IMR-90 (cell line): ENCODE measurements at regions not wholly inside any gene's neighbourhood (a gene's known extent, or its start where the extent isn't known, plus 50 kb on each side); places are given as distances from the start of the nearest gene placed in this dataset.

Source experiments
- ATAC-seq: fragments of 200-7000 bp; cut with Tn5 transposase; 2 replicates; pipeline ENCODE4 v1.9.1; 2020; ENCODE audit warnings: low read depth, mild to moderate bottlenecking, moderate library complexity
- BruUV-seq: library from RNA; stranded (reverse); fragments of 400-500 nt; replicated peaks from 2 replicates; lab custom pipeline; 2021; lab: Mats Ljungman, UMichigan
- CTCF ChIA-PET: fragments of 300-600 bp; formaldehyde crosslinking; extraction: SDS; loops from one replicate; lab custom pipeline; 2021; ENCODE audit warnings: antibody characterized with exemption; lab: Yijun Ruan, JAX
- POLR2A ChIA-PET: fragments of 300-600 bp; sonication (Branson Sonifier 250); formaldehyde crosslinking; loops from one replicate; lab custom pipeline; 2022; ENCODE audit warnings: antibody characterized with exemption; ENCODE audit not compliant: unreplicated experiment; lab: Charles Lee
- DNase-seq: peaks from one replicate; pipeline ENCODE4 v3.0.0; 2013
- H2AFZ ChIP-seq: replicated peaks from 2 replicates; pipeline ENCODE3; 2013; ENCODE audit warnings: low read length, mild to moderate bottlenecking; ENCODE audit not compliant: poor library complexity
- H2AK5ac ChIP-seq: 2 replicates; pipeline ENCODE4 v1.6.1; 2013; ENCODE audit warnings: low read depth, low read length, inconsistent platforms
- H2AK9ac ChIP-seq: replicated peaks from 2 replicates; pipeline ENCODE3; 2013; ENCODE audit warnings: mild to moderate bottlenecking, low read depth, low read length, moderate library complexity; ENCODE audit not compliant: poor library complexity
- H2BK120ac ChIP-seq: 2 replicates; pipeline ENCODE4 v1.6.1; 2013; ENCODE audit warnings: low read depth, low read length, inconsistent platforms
- H2BK15ac ChIP-seq: 3 replicates; pipeline ENCODE4 v1.6.1; 2013; ENCODE audit warnings: low read depth, low read length, inconsistent platforms
- H2BK20ac ChIP-seq: 2 replicates; pipeline ENCODE4 v1.6.1; 2013; ENCODE audit warnings: low read depth, mild to moderate bottlenecking, inconsistent platforms, low read length, moderate library complexity
- H2BK5ac ChIP-seq: 2 replicates; pipeline ENCODE4 v1.6.1; 2013; ENCODE audit warnings: mild to moderate bottlenecking, low read depth, low read length, inconsistent platforms; ENCODE audit not compliant: poor library complexity, severe bottlenecking
- H3K14ac ChIP-seq: replicated peaks from 2 replicates; pipeline ENCODE4 v1.6.1; 2013; ENCODE audit warnings: low read depth, low read length, inconsistent platforms
- H3K18ac ChIP-seq: 2 replicates; pipeline ENCODE4 v1.6.1; 2013; ENCODE audit warnings: low read depth, low read length, control low read depth
- H3K23ac ChIP-seq: 2 replicates; pipeline ENCODE4 v1.6.1; 2013; ENCODE audit warnings: low read depth, low read length, inconsistent platforms
- H3K27ac ChIP-seq: 2 replicates; pipeline ENCODE4 v1.5.1; 2013; ENCODE audit warnings: mild to moderate bottlenecking, control low read depth, low read length; ENCODE audit not compliant: insufficient read depth
- H3K27me3 ChIP-seq: 2 replicates; pipeline ENCODE4 v1.6.1; 2013; ENCODE audit warnings: low read length; ENCODE audit not compliant: control insufficient read depth, insufficient read depth
- H3K36me3 ChIP-seq: 2 replicates; pipeline ENCODE4 v1.6.1; 2013; ENCODE audit warnings: low read length, mixed read lengths; ENCODE audit not compliant: control insufficient read depth, insufficient read depth
- H3K4ac ChIP-seq: 2 replicates; pipeline ENCODE4 v1.6.1; 2013; ENCODE audit warnings: low read depth, low read length, inconsistent platforms
- H3K4me1 ChIP-seq: 2 replicates; pipeline ENCODE4 v1.6.1; 2013; ENCODE audit warnings: low read length, mixed read lengths; ENCODE audit not compliant: control insufficient read depth, insufficient read depth
- H3K4me2 ChIP-seq: 2 replicates; pipeline ENCODE4 v1.6.1; 2013; ENCODE audit warnings: low read depth, mild to moderate bottlenecking, control low read depth, low read length, moderate library complexity
- H3K4me3 ChIP-seq: 2 replicates; pipeline ENCODE4 v1.5.1; 2013; ENCODE audit warnings: low read depth, mild to moderate bottlenecking, control low read depth, low read length, moderate library complexity; ENCODE audit not compliant: insufficient read depth
- H3K56ac ChIP-seq: 2 replicates; pipeline ENCODE4 v1.6.1; 2013; ENCODE audit warnings: low read length, inconsistent platforms; ENCODE audit not compliant: insufficient read depth; ENCODE audit errors: extremely low read depth
- H3K79me1 ChIP-seq, 2 experiments: 2 replicates each; pipeline ENCODE4 v1.6.1; 2013; ENCODE audit warnings: low read length in 2 of 2, inconsistent platforms in 1 of 2, low read depth in 1 of 2
- H3K9ac ChIP-seq: 2 replicates; pipeline ENCODE4 v1.6.1; 2013; ENCODE audit warnings: low read depth, low read length, control low read depth
- H3K9me1 ChIP-seq: 2 replicates; pipeline ENCODE4 v1.6.1; 2013; ENCODE audit warnings: low read length, inconsistent platforms; ENCODE audit not compliant: insufficient read depth
- H3K9me3 ChIP-seq: 2 replicates; pipeline ENCODE4 v1.6.1; 2013; ENCODE audit warnings: low read length; ENCODE audit not compliant: control insufficient read depth, insufficient read depth
- H4K20me1 ChIP-seq: 2 replicates; pipeline ENCODE4 v1.6.1; 2013; ENCODE audit warnings: low read length, inconsistent platforms; ENCODE audit not compliant: insufficient read depth
- H4K5ac ChIP-seq: 2 replicates; pipeline ENCODE4 v1.6.1; 2013; ENCODE audit warnings: mild to moderate bottlenecking, low read depth, low read length, control low read depth
- H4K8ac ChIP-seq, 2 experiments: 2 replicates each; pipeline ENCODE4 v1.6.1; 2013; ENCODE audit warnings: low read depth in 2 of 2, low read length in 2 of 2, control low read depth in 1 of 2, inconsistent platforms in 1 of 2
- H4K91ac ChIP-seq: 2 replicates; pipeline ENCODE4 v1.6.1; 2013; ENCODE audit warnings: low read depth, low read length, inconsistent platforms; ENCODE audit not compliant: insufficient read depth
- BHLHE40 ChIP-seq: fragments of 150-350 bp; IDR thresholded peaks from 2 replicates; pipeline ENCODE4 v1.6.1; 2016; ENCODE audit warnings: mild to moderate bottlenecking, low read depth, low read length
- CEBPB ChIP-seq: IDR thresholded peaks from 2 replicates; pipeline ENCODE4 v1.6.1; 2012; ENCODE audit warnings: low read depth, low read length, improper control_type of control experiment
- CHD1 ChIP-seq: IDR thresholded peaks from 2 replicates; pipeline ENCODE4 v1.6.1; 2012; ENCODE audit warnings: low read depth, low read length, improper control_type of control experiment
- FOS ChIP-seq: fragments of 150-350 bp; IDR thresholded peaks from 2 replicates; pipeline ENCODE4 v1.6.1; 2016; ENCODE audit warnings: low read depth, low read length
- MAFK ChIP-seq: IDR thresholded peaks from 2 replicates; pipeline ENCODE4 v1.6.1; 2012; ENCODE audit warnings: low read depth, low read length, improper control_type of control experiment
- MAZ ChIP-seq: IDR thresholded peaks from 2 replicates; pipeline ENCODE4 v1.6.1; 2012; ENCODE audit warnings: low read depth, mild to moderate bottlenecking, low read length, improper control_type of control experiment, moderate library complexity, borderline replicate concordance
- MXI1 ChIP-seq: IDR thresholded peaks from 2 replicates; pipeline ENCODE4 v1.6.1; 2012; ENCODE audit warnings: low read depth, mild to moderate bottlenecking, low read length, moderate library complexity, borderline replicate concordance
- NFE2L2 ChIP-seq: fragments of 150-350 bp; IDR thresholded peaks from 2 replicates; pipeline ENCODE4 v1.6.1; 2016; ENCODE audit warnings: low read depth, mild to moderate bottlenecking, low read length
- POLR2A ChIP-seq: IDR thresholded peaks from 2 replicates; pipeline ENCODE4 v1.6.1; 2012; ENCODE audit warnings: mild to moderate bottlenecking, low read depth, low read length
- RAD21 ChIP-seq: IDR thresholded peaks from 2 replicates; pipeline ENCODE4 v1.6.1; 2012; ENCODE audit warnings: low read length, improper control_type of control experiment
- RCOR1 ChIP-seq: IDR thresholded peaks from 2 replicates; pipeline ENCODE4 v1.6.1; 2012; ENCODE audit warnings: mild to moderate bottlenecking, low read length, improper control_type of control experiment; ENCODE audit not compliant: insufficient replicate concordance
- RFX5 ChIP-seq: IDR thresholded peaks from 2 replicates; pipeline ENCODE4 v1.8.0; 2012; ENCODE audit warnings: low read depth, mild to moderate bottlenecking, low read length, moderate library complexity
- SMC3 ChIP-seq: fragments of 150-350 bp; IDR thresholded peaks from 2 replicates; pipeline ENCODE4 v1.6.1; 2016; ENCODE audit warnings: low read depth, mild to moderate bottlenecking, antibody characterized with exemption, low read length, moderate library complexity
- WGBS, 2 experiments: methylation state at CpG; one replicate each; pipeline versions ENCODE4 v1.1.5 to v1.1.7; 2013; ENCODE audit warnings: missing lambda C conversion rate in 2 of 2; ENCODE audit not compliant: insufficient read length in 1 of 2; ENCODE audit errors: extremely low coverage in 2 of 2; 5-methylcytosine and 5-hydroxymethylcytosine counted together
- dilution Hi-C: fragments of 300-500 bp; cut with HindIII; formaldehyde crosslinking; loops from one replicate; pipeline ENCODE4 v1.14.3; 2018; ENCODE audit warnings: low sequenced_read_pairs; ENCODE audit not compliant: unreplicated experiment
- in situ Hi-C: fragments of 300-500 bp; cut with MboI; formaldehyde crosslinking; loops from 3 replicates; pipeline ENCODE4 v1.14.3; 2019; ENCODE audit warnings: low sequenced_read_pairs, inconsistent platforms, mixed read lengths
- intact Hi-C: fragments of 100-400 bp; cut with micrococcal nuclease; formaldehyde crosslinking; loops from 2 replicates; pipeline ENCODE4 v1.10.0; 2022
- TF ChIP-seq, protein P1 (sequence below): conservative IDR thresholded peaks from 2 replicates; pipeline ENCODE4 v1.5.1; 2012; ENCODE audit warnings: mild to moderate bottlenecking, low read depth, low read length, improper control_type of control experiment
- TF ChIP-seq, protein P2 (sequence below): fragments of 150-350 bp; IDR thresholded peaks from 2 replicates; pipeline ENCODE4 v1.6.1; 2016; ENCODE audit warnings: low read depth, mild to moderate bottlenecking, low read length, moderate library complexity, borderline replicate concordance
- TF ChIP-seq, protein P3 (sequence below): fragments of 150-350 bp; IDR thresholded peaks from 2 replicates; pipeline ENCODE4 v1.6.1; 2017; ENCODE audit warnings: mild to moderate bottlenecking, antibody characterized with exemption, low read length, low read depth

DNA sequence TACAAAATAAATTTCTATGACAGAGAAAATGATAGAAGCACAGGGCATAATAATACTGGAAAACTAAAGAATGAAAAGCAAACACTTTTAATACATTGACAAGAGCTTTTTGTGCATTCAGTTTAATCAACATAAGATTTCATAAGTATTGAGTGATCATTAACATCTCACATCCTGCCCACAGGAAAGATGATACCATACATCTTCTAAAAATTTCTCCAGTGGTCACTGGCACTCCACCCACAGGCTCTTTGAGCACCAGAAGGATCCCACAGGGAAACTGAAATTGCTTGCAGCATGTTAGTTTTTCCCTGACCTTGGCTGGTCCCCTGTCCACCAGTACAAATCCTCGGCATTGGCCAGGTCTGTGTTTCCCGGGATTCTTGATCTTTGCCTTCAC, 186.0 kb downstream of the CEMIP2 start:
- in situ Hi-C loops = no loop called here
- H3K9me1 ChIP-seq = no peaks in the 10 kb centered on the region
- ATAC-seq = no peak

More for the DNA sequence above, 186.0 kb downstream of the CEMIP2 start:
- intact Hi-C loops (loop anchor here (10.0 kb wide), 1 partner anchor 58 kb away; no protein-coding TSS in a partner anchor), dilution Hi-C loops (no loop called here)
- no peaks in the 10 kb centered on the region for H3K9me3 ChIP-seq
- no peak overlapping the region for H3K4me3 ChIP-seq
- H3K36me3 ChIP-seq = no peaks in the 10 kb centered on the region
- no peak overlapping the region for H4K8ac ChIP-seq
- no peak overlapping the region for H2BK120ac ChIP-seq
- H3K4me1 ChIP-seq = no peaks in the 10 kb centered on the region
- DNase-seq = no peak
- no peak overlapping the region for H4K5ac ChIP-seq
- no peak overlapping the region for H2AK9ac ChIP-seq
- no peak overlapping the region for H4K91ac ChIP-seq
- no peak overlapping the region for H2BK15ac ChIP-seq
- H3K9ac ChIP-seq = no peak overlapping the region
- no peak overlapping the region for H3K18ac ChIP-seq
- no peaks in the 10 kb centered on the region for H3K79me1 ChIP-seq
- TF ChIP-seq SMC3 (no peak), BHLHE40 (no peak), FOS (no peak), CHD1 (no peak), MAZ (no peak), RFX5 (no peak), POLR2A (no peak), CEBPB (no peak), MAFK (no peak), RCOR1 (no peak), NFE2L2 (no peak), MXI1 (no peak), RAD21 (no peak)
- TF ChIP-seq, protein P1, sequence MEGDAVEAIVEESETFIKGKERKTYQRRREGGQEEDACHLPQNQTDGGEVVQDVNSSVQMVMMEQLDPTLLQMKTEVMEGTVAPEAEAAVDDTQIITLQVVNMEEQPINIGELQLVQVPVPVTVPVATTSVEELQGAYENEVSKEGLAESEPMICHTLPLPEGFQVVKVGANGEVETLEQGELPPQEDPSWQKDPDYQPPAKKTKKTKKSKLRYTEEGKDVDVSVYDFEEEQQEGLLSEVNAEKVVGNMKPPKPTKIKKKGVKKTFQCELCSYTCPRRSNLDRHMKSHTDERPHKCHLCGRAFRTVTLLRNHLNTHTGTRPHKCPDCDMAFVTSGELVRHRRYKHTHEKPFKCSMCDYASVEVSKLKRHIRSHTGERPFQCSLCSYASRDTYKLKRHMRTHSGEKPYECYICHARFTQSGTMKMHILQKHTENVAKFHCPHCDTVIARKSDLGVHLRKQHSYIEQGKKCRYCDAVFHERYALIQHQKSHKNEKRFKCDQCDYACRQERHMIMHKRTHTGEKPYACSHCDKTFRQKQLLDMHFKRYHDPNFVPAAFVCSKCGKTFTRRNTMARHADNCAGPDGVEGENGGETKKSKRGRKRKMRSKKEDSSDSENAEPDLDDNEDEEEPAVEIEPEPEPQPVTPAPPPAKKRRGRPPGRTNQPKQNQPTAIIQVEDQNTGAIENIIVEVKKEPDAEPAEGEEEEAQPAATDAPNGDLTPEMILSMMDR = no peak
- TF ChIP-seq, protein P2, sequence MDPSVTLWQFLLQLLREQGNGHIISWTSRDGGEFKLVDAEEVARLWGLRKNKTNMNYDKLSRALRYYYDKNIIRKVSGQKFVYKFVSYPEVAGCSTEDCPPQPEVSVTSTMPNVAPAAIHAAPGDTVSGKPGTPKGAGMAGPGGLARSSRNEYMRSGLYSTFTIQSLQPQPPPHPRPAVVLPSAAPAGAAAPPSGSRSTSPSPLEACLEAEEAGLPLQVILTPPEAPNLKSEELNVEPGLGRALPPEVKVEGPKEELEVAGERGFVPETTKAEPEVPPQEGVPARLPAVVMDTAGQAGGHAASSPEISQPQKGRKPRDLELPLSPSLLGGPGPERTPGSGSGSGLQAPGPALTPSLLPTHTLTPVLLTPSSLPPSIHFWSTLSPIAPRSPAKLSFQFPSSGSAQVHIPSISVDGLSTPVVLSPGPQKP = no peak
- TF ChIP-seq, protein P3, sequence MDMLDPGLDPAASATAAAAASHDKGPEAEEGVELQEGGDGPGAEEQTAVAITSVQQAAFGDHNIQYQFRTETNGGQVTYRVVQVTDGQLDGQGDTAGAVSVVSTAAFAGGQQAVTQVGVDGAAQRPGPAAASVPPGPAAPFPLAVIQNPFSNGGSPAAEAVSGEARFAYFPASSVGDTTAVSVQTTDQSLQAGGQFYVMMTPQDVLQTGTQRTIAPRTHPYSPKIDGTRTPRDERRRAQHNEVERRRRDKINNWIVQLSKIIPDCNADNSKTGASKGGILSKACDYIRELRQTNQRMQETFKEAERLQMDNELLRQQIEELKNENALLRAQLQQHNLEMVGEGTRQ = no peak
- H2BK5ac ChIP-seq = no peak overlapping the region
- H3K56ac ChIP-seq = no peak overlapping the region
- no peak overlapping the region for H3K27ac ChIP-seq
- peaks cover 1% of the 10 kb centered on the region; the same call in 1 of the 2 replicates for H3K27me3 ChIP-seq
- H2BK20ac ChIP-seq = no peak overlapping the region
- no peaks in the 10 kb centered on the region for H4K20me1 ChIP-seq
- no peak overlapping the region for H3K23ac ChIP-seq
- H3K14ac ChIP-seq = no peak overlapping the region
- WGBS, 2 experiments = 60% methylated on average over 1 of the region's 2 CpGs; no CpG with 5 or more reads in 1 of the 2 experiments
- no peak overlapping the region for H3K4ac ChIP-seq
- H2AK5ac ChIP-seq = no peak overlapping the region
- H3K4me2 ChIP-seq = no peak overlapping the region
- ChIA-PET POLR2A (no interaction called here), CTCF (no interaction called here)
- H2AFZ ChIP-seq = no peak overlapping the region
- no TSS peak for BruUV-seq
